Brain microvascular endothelial cell (primary cell): ENCODE measurements at regions not wholly inside any gene's neighbourhood (a gene's known extent, or its start where the extent isn't known, plus 50 kb on each side); places are given as distances from the start of the nearest gene placed in this dataset.

Source experiments
- DNase-seq: peaks from one replicate; pipeline ENCODE4 v3.0.0-alpha.2; 2020
- H3K27ac ChIP-seq: fragments of 250-450 bp; sonication (Bioruptor Pico); 2 replicates; pipeline ENCODE4 v1.5.1; 2020; ENCODE audit warnings: mild to moderate bottlenecking, moderate library complexity
- H3K27me3 ChIP-seq: fragments of 250-450 bp; sonication (Bioruptor Pico); replicated peaks from 2 replicates; pipeline ENCODE4 v1.5.1; 2020; ENCODE audit warnings: mild to moderate bottlenecking
- H3K36me3 ChIP-seq: fragments of 250-450 bp; sonication (Bioruptor Pico); replicated peaks from 2 replicates; pipeline ENCODE4 v1.5.1; 2020; ENCODE audit warnings: mild to moderate bottlenecking
- H3K4me3 ChIP-seq: 2 replicates; pipeline ENCODE4 v1.5.1; 2011; ENCODE audit warnings: low read depth, mild to moderate bottlenecking, control low read depth, low read length, moderate library complexity
- CTCF ChIP-seq: IDR thresholded peaks from 2 replicates; pipeline ENCODE4 v1.5.1; 2011; ENCODE audit warnings: low read depth, mild to moderate bottlenecking, moderate library complexity, low read length, control low read depth, inconsistent platforms; ENCODE audit errors: missing control alignments
- in situ Hi-C: cut with HindIII; loops from 2 replicates; pipeline ENCODE4 v1.10.0; 2017; ENCODE audit warnings: low sequenced_read_pairs, low pct_ligation_motif_present

DNA sequence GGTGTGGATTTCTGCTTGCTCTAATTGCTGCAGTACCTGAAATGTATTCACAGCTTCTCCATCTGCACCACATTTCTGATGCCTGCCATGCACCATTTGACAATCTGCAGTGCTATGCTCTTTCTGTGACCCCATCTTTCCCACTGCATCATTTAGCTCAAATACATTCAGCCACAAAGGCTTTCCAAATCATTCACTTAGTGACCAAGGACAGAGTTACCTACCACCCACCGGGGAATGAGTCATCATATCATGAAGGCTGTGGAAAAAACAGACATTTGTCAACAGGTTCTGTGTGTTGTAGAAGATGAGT is 465.5 kb upstream of the ATP2B1 start:
- Histone ChIP-seq H3K27ac (no peak overlapping the region), H3K36me3 (no peaks in the 10 kb centered on the region), H3K27me3 (no peaks in the 10 kb centered on the region), H3K4me3 (no peak overlapping the region)
- in situ Hi-C loops = no loop called here
- peak; percentile 39 for DNase-seq
- no peak for TF ChIP-seq CTCF

- H3K36me3 ChIP-seq = no peaks in the 10 kb centered on the region
- no peaks in the 10 kb centered on the region for H3K27me3 ChIP-seq
- in situ Hi-C loops = no loop called here
- no peak for TF ChIP-seq CTCF
- no peak for DNase-seq
- no peak overlapping the region for H3K4me3 ChIP-seq
- no peak overlapping the region for H3K27ac ChIP-seq
Measured at GRCh38 chr12:90173499-90174197, 465.0 kb upstream of the ATP2B1 start.

- Histone ChIP-seq H3K4me3 (no peak overlapping the region), H3K36me3 (no peaks in the 10 kb centered on the region), H3K27ac (no peak overlapping the region), H3K27me3 (no peaks in the 10 kb centered on the region)
- DNase-seq = no peak
- TF ChIP-seq CTCF = no peak
- in situ Hi-C loops = no loop called here
Measured at GRCh38 chr12:90172524-90172923, 463.9 kb upstream of the ATP2B1 start.

DNA sequence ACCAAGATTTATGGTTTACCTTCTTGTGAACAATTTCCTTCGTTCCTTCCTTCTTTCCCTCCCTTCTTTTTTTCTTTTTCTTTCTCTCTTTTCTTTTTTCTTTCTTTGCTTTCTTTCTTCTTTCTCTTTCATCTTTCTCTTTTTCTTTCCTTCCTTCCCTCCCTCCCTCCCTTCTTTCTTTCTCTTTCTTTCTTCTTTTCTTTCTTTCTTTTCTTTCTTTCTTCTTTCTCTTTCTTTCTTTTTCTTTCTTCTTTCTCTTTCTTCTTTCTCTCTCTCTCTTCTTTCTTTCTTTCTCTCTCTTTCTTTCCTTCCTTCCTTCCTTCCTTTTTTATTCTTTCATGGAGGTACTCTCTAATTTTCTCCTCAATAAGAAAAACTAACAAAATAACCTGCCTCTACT is 462.1 kb upstream of the ATP2B1 start:
- TF ChIP-seq CTCF = no peak
- no peak overlapping the region for H3K4me3 ChIP-seq
- DNase-seq = no peak
- no peaks in the 10 kb centered on the region for H3K36me3 ChIP-seq
- in situ Hi-C loops = no loop called here
- H3K27me3 ChIP-seq = no peaks in the 10 kb centered on the region
- no peak overlapping the region for H3K27ac ChIP-seq

DNA sequence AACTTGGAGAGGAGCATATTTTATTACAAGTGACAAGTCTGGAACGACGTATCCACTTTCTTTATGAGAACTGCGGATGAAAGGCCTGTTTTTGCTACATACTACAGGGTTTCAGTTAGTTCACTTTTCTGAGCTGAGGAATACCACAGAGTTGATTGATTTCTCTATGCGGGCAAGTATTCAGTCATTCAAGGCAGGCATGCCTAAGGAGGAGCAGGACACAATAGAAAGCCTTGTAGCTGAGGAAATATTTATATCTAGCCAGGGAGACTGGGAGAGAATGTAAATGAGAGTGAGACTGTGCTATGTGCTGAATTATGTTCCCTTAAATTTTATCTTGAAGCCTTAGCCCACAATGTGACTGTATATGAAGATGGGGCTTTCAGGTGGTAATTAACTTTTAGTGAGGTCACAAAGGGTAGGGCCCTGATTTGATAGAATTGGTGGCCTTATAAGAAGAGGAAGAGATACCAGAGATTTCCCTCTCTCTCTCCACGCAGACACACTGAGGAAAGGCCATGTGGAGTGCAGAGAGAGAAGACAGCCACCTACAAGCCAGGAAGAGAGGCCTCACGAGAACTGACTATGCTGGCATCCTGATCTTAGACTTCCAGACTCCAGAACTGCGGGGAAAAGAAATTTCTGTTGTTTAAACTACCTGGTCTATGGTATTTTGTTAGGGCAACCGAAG is 459.0 kb upstream of the ATP2B1 start:
- Histone ChIP-seq H3K27ac (no peak overlapping the region), H3K36me3 (no peaks in the 10 kb centered on the region), H3K27me3 (no peaks in the 10 kb centered on the region), H3K4me3 (no peak overlapping the region)
- no peak for DNase-seq
- TF ChIP-seq CTCF = no peak
- in situ Hi-C loops = no loop called here

- in situ Hi-C loops = no loop called here
- no peak overlapping the region for H3K4me3 ChIP-seq
- TF ChIP-seq CTCF = no peak
- no peaks in the 10 kb centered on the region for H3K27me3 ChIP-seq
- no peak overlapping the region for H3K27ac ChIP-seq
- H3K36me3 ChIP-seq = no peaks in the 10 kb centered on the region
- DNase-seq = no peak
Measured at GRCh38 chr12:90166671-90167070, 458.0 kb upstream of the ATP2B1 start.
